ENCODE measurements at regions not wholly inside any gene's neighbourhood (a gene's known extent, or its start where the extent isn't known, plus 50 kb on each side); places are given as distances from the start of the nearest gene placed in this dataset.

DNA sequence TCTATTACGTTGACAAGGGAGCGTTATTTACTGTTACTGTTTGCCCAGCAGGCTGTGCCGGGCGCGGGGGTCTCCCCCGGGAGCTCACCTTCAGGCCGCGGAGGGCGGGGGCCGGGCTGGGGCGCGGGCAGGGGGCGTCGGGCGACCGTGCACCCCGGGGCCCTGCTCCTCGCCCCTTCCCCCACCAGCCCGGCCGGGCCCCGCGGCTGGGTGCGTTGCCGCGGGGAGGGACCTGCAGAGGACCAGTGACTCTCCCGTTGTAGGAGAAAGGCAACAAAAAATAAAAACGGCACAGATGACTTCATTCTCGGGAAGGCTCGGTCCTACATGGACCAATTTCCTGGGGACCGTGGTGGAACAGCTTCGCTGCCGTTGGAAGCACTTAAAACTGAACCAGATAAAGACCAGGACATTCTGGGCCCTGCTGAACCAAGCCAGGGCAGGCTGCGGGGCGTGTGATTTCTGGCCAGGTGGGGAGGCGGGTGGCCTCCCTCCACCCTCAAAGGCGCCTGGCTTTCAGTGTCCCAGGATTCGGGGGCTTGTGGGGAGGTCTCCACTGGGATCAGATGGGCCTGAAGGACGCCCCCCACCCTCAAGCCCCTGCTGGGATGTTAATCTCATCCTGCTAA, 57.4 kb downstream of the IGLL1 start:
- TF ChIP-seq, protein P1, sequence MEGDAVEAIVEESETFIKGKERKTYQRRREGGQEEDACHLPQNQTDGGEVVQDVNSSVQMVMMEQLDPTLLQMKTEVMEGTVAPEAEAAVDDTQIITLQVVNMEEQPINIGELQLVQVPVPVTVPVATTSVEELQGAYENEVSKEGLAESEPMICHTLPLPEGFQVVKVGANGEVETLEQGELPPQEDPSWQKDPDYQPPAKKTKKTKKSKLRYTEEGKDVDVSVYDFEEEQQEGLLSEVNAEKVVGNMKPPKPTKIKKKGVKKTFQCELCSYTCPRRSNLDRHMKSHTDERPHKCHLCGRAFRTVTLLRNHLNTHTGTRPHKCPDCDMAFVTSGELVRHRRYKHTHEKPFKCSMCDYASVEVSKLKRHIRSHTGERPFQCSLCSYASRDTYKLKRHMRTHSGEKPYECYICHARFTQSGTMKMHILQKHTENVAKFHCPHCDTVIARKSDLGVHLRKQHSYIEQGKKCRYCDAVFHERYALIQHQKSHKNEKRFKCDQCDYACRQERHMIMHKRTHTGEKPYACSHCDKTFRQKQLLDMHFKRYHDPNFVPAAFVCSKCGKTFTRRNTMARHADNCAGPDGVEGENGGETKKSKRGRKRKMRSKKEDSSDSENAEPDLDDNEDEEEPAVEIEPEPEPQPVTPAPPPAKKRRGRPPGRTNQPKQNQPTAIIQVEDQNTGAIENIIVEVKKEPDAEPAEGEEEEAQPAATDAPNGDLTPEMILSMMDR (IDR thresholded peaks at IDR 0.05; ENCODE audit: insufficient read depth, missing control alignments): no peak
- FAIRE-seq (no peak), DNase-seq (ENCODE audit: insufficient read length, low spot score) (peak; percentile 7)

DNA sequence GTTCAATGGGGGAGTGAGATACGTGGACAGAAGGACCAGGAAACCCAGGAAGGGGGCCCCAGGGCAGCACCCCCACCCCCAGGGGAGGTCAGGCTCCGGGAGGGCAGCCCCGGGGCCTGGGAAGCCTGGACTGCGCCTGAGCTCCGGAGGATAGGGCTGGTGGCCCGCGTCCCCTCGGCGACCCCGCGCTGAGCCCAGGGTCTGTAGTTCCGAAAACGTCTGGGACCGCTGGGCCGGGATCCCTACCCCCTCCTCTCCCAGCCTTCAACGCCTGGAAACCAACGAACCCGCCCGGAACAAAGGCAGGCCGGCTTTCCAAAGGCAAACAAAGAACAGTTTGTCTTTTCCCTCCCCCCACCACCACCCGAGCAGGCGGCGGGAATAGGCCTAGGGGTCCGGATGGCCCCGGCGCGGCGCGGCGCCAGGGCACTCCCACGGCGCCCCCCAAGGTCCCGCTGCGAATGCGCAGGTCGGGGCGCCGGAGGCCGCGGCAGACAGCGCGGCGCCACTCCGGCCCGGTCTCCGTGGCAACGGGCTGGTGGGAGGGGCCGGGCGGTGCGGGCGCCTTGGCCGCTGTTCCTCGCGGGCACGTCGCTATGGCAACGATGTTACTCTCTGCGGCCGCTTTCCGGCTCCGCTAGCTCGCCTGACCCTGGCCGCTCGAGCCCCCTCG, 58.5 kb downstream of the IGLL1 start:
- TF ChIP-seq, protein P1 (IDR thresholded peaks at IDR 0.05; ENCODE audit: insufficient read depth, missing control alignments): peak; percentile 8
- DNase-seq (ENCODE audit: insufficient read length, low spot score) (peak; percentile 88), FAIRE-seq (no peak)

DNA sequence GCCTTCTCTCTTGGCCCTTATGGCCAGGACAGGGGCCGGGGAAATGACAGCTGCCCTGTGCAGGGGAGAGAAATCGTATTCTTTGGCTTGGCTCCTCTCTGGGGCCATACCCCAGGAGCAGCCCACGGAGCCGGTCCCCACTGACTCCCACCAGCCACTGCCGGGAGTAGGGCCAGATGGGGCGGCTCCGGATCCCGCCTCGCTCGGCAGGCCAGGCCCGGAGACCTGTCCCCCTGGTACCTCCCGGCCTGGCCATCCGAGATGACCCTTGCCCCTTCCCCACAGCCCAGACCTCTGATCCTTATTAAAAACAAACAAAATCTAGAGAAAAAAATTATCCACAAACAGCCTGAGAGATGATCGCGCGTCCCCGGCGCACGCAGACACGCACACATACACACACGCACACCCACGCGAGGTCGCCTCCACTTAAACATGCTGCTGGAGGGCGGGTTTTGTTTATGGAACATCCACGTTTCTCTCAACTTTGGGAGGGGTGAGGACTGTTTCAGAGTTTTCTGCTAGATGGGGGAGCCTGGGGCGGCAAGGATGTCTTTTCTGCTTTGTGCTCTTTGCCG, 59.1 kb downstream of the IGLL1 start:
- FAIRE-seq (no peak), DNase-seq (ENCODE audit: insufficient read length, low spot score) (no peak)
- TF ChIP-seq, protein P1 (IDR thresholded peaks at IDR 0.05; ENCODE audit: insufficient read depth, missing control alignments): no peak

DNA sequence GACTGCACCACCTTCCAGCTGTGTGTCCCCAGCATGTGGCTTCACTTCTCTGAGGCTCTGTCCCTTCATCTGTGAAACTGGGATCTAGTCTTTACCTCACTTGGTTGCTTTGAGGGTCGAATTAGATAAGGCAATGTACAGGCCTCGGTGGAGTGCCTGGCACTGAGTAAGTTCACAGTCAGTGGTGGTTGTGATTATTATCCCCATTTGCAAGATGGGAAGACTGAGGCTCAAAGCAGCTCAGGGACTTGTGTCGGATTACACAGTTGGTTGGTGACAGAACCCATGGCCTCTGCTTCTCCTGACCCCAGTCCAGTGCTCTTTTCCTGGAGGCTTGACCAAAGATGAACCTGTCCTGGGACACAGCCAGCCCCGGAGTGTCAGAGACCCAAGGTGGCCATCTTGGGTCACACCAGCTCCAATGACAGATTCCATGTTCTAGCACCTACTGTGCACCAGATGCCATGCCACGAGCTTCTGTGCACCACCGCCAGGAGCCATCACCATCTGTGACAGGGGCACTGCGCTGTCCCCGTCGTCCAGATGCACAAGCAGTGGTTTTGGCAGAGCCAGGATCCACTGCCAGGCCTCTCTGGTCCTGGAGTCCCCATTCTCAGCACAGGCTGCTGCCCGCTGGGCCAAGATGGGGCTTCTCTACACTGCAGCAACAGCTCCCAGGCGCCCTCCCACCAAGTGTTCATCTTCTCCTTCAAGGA, 60.5 kb downstream of the IGLL1 start:
- FAIRE-seq: no peak
- TF ChIP-seq, protein P1 (IDR thresholded peaks at IDR 0.05; ENCODE audit: insufficient read depth, missing control alignments): no peak

DNA sequence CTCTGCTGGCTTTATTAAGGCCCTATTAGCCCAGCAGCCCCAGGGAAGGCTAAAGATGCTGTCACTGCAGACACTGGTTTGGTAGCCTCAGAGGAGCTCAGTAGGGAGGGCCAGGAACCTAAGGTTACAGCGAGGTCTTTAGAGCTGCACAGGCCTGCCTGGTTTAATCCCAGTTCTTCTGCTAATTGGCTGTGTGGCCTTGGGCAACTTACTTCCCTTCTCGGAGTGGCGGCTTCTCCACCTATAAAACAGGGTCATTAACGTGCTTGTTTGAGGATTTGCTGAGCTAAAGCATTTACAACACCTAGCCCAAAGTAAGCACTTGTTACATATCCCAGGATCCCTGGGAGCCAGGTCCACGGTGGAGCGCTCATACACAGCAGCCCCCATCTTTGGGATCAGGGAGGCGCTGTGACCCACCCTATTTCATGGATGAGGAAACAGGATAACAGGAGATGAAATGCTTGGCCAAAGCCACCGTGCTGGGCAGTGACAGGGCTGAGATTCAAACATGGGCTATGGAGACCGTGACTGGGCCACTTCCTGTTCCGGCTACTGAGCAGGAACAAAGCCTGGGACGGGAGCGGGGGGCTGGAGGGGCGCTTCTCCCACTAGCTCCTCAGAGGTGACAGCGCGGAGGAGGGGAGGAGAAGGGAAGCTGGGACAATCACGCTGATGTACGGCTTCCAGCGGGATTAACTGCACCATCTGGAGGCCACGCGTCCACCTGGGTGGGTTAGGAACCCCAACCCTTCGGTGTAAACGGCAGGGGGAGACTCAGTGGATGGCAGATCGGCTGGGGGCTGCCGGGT, 61.5 kb downstream of the IGLL1 start:
- no peak for FAIRE-seq
- TF ChIP-seq, protein P1 (IDR thresholded peaks at IDR 0.05; ENCODE audit: insufficient read depth, missing control alignments): no peak
- DNase-seq (ENCODE audit: insufficient read length, low spot score): peak; percentile 61

More for the DNA sequence above, 60.5 kb downstream of the IGLL1 start:
- no peak for DNase-seq (ENCODE audit: insufficient read length, low spot score)

DNA sequence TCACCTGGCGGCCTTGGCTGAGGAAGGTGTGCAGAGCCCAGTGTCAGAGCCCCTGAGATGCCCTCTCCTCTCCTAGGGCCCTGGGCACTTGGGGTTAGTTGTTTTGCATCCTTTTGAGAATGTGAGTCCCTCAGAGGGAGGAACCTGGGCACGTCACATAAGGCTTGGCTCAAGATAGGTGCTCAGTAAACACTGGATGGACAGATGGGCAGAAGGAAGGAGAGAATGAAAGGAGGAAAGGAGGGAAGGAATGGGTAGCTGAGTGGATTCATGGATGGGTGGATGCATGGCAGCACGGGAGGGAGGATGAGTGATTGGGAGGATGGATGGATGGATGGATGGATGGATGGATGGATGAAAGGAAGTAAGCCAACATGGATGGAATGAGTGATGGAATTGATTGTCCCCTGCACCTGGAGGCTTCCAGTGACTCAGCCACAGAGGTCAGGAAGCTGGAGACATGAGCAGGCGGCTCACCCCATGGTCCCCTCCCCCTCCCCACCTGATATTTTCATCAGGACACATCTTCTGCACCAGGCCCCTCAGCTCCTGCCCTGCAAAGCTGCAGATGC, 62.2 kb downstream of the IGLL1 start:
- DNase-seq (ENCODE audit: insufficient read length, low spot score) (no peak), FAIRE-seq (no peak)
- TF ChIP-seq, protein P1 (IDR thresholded peaks at IDR 0.05; ENCODE audit: insufficient read depth, missing control alignments): no peak
